Loucy (cell line): ENCODE measurements at regions not wholly inside any gene's neighbourhood (a gene's known extent, or its start where the extent isn't known, plus 50 kb on each side); places are given as distances from the start of the nearest gene placed in this dataset.

Source experiments
- H2AFZ ChIP-seq: fragments of 200-600 bp; sonication (generic); 2 replicates; pipeline ENCODE4 v1.6.0; 2016; ENCODE audit warnings: antibody characterized with exemption, mild to moderate bottlenecking, low read length, moderate library complexity
- H3F3A ChIP-seq: fragments of 200-600 bp; 2 replicates; pipeline ENCODE4 v1.6.0; 2016; ENCODE audit warnings: antibody characterized with exemption, low read depth, mild to moderate bottlenecking
- H3K27me3 ChIP-seq: fragments of 200-600 bp; sonication (generic); 2 replicates; pipeline ENCODE4 v1.6.1; 2014; ENCODE audit warnings: low read length, mild to moderate bottlenecking; ENCODE audit not compliant: insufficient read depth, poor library complexity, severe bottlenecking
- H3K36me3 ChIP-seq: fragments of 200-600 bp; sonication (generic); 2 replicates; pipeline ENCODE4 v1.6.1; 2016; ENCODE audit warnings: low read length; ENCODE audit not compliant: insufficient read depth
- H3K4me1 ChIP-seq: fragments of 200-600 bp; sonication (generic); 2 replicates; pipeline ENCODE4 v1.5.1; 2014; ENCODE audit warnings: low read length, mild to moderate bottlenecking; ENCODE audit not compliant: insufficient read depth, poor library complexity, severe bottlenecking
- H3K4me2 ChIP-seq: fragments of 200-600 bp; sonication (generic); 2 replicates; pipeline ENCODE4 v1.6.0; 2014; ENCODE audit warnings: antibody characterized with exemption, low read length, low read depth, mild to moderate bottlenecking; ENCODE audit not compliant: poor library complexity, severe bottlenecking
- H3K4me3 ChIP-seq: fragments of 200-600 bp; sonication (generic); 2 replicates; pipeline ENCODE4 v1.5.1; 2014; ENCODE audit warnings: low read length, mild to moderate bottlenecking, mixed read lengths; ENCODE audit not compliant: poor library complexity, severe bottlenecking
- H3K79me2 ChIP-seq: fragments of 200-600 bp; sonication (generic); 2 replicates; pipeline ENCODE4 v1.6.1; 2014; ENCODE audit warnings: low read length; ENCODE audit not compliant: insufficient read depth
- H3K9ac ChIP-seq: fragments of 200-600 bp; sonication (generic); 2 replicates; pipeline ENCODE4 v1.6.0; 2014; ENCODE audit warnings: mild to moderate bottlenecking, low read depth, low read length, moderate library complexity; ENCODE audit not compliant: poor library complexity, severe bottlenecking
- H3K9me2 ChIP-seq: fragments of 200-600 bp; sonication (generic); replicated peaks from 2 replicates; pipeline ENCODE4 v1.6.1; 2016; ENCODE audit warnings: low read depth, low read length, mixed read lengths
- H3K9me3 ChIP-seq: fragments of 200-600 bp; sonication (generic); 2 replicates; pipeline ENCODE4 v1.6.1; 2014; ENCODE audit warnings: mild to moderate bottlenecking, antibody characterized with exemption, low read length, low read depth; ENCODE audit not compliant: insufficient read depth
- H4K20me1 ChIP-seq: fragments of 200-600 bp; sonication (generic); 2 replicates; pipeline ENCODE4 v1.6.0; 2014; ENCODE audit warnings: antibody characterized with exemption, low read length, mild to moderate bottlenecking; ENCODE audit not compliant: insufficient read depth, poor library complexity, severe bottlenecking
- EZH2phosphoT487 ChIP-seq: fragments of 200-600 bp; IDR thresholded peaks from 2 replicates; pipeline ENCODE4 v1.6.1; 2018; ENCODE audit warnings: antibody characterized with exemption, mild to moderate bottlenecking, moderate library complexity, borderline replicate concordance
- TF ChIP-seq, protein P1 (sequence below): fragments of 200-600 bp; sonication (generic); conservative IDR thresholded peaks from 2 replicates; pipeline ENCODE4 v1.5.1; 2014; ENCODE audit warnings: mild to moderate bottlenecking, antibody characterized with exemption, low read length

DNA sequence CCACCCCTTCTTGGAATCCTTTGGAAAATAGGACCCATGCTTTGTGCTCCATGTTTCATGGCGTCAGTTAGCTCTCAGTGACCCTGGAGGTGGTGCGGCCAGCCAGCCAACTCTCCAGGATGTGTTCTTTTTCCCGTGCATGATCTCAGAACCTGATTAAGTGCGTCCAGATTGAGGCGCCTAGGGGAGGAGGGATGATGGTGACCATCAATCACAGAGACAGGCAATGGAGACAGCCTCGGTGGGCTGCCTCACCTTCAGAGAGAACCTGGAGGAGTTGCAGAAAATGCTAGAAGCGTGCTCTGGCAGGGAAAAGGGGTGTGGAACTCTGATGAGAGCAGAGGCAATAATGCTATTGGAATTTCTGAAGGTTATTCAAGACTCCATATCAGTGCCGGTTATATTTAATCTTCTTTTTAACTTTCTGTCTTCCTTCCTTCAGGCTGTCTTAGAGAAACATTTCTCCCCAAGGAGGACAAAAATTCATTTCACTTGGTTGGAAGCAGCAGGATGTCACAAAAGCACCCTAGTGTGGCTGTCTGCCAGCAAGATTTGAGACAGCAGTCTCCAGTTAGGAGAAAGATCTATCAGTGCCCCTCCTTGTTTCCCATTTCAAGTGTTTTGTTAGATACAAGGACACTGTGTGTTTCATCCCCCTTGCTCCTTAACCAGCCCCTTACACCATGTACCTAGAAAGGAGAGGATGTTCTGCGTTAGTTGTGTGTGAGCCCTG, 53.3 kb upstream of the IGF1 start:
- Histone ChIP-seq H3K36me3 (no peaks in the 10 kb centered on the region), H3K4me2 (no peak overlapping the region), H2AFZ (no peak overlapping the region), H3K9me3 (no peaks in the 10 kb centered on the region; the same call in 1 of the 2 replicates), H4K20me1 (no peaks in the 10 kb centered on the region), H3K9me2 (no peaks in the 10 kb centered on the region), H3K9ac (no peak overlapping the region), H3F3A (no peaks in the 10 kb centered on the region), H3K79me2 (no peaks in the 10 kb centered on the region), H3K4me1 (no peaks in the 10 kb centered on the region), H3K27me3 (no peaks in the 10 kb centered on the region), H3K4me3 (no peak overlapping the region)
- no peak for TF ChIP-seq EZH2phosphoT487
- TF ChIP-seq, protein P1, sequence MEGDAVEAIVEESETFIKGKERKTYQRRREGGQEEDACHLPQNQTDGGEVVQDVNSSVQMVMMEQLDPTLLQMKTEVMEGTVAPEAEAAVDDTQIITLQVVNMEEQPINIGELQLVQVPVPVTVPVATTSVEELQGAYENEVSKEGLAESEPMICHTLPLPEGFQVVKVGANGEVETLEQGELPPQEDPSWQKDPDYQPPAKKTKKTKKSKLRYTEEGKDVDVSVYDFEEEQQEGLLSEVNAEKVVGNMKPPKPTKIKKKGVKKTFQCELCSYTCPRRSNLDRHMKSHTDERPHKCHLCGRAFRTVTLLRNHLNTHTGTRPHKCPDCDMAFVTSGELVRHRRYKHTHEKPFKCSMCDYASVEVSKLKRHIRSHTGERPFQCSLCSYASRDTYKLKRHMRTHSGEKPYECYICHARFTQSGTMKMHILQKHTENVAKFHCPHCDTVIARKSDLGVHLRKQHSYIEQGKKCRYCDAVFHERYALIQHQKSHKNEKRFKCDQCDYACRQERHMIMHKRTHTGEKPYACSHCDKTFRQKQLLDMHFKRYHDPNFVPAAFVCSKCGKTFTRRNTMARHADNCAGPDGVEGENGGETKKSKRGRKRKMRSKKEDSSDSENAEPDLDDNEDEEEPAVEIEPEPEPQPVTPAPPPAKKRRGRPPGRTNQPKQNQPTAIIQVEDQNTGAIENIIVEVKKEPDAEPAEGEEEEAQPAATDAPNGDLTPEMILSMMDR = no peak
